ENCODE measurements at regions not wholly inside any gene's neighbourhood (a gene's known extent, or its start where the extent isn't known, plus 50 kb on each side); places are given as distances from the start of the nearest gene placed in this dataset.

GRCh38 chr10:130763491-130763890, 548.0 kb downstream of the TCERG1L start:
- BruUV-seq (replicated peaks), result no TSS peak
- intact Hi-C loops (cut with micrococcal nuclease; ENCODE audit: unreplicated experiment), result no loop called here
- H3K4me3 Mint-ChIP-seq (ENCODE audit: low read depth, unreplicated experiment), result no peak overlapping the region
- peaks cover 4% of the 10 kb centered on the region for H3K9me3 Mint-ChIP-seq (ENCODE audit: low read depth, unreplicated experiment)
- CTCF ChIA-PET, result no interaction called here
- no peaks in the 10 kb centered on the region for H3K4me1 Mint-ChIP-seq (ENCODE audit: low read depth, unreplicated experiment)
- no peak for DNase-seq
- H3K27me3 Mint-ChIP-seq (ENCODE audit: unreplicated experiment), result no peaks in the 10 kb centered on the region
- TF ChIP-seq CTCF (IDR thresholded peaks at IDR 0.05; ENCODE audit: unreplicated experiment), result no peak
- no peaks in the 10 kb centered on the region for H3K36me3 Mint-ChIP-seq (ENCODE audit: insufficient read depth, unreplicated experiment)
- no peak overlapping the region for H3K27ac Mint-ChIP-seq (ENCODE audit: unreplicated experiment)

DNA sequence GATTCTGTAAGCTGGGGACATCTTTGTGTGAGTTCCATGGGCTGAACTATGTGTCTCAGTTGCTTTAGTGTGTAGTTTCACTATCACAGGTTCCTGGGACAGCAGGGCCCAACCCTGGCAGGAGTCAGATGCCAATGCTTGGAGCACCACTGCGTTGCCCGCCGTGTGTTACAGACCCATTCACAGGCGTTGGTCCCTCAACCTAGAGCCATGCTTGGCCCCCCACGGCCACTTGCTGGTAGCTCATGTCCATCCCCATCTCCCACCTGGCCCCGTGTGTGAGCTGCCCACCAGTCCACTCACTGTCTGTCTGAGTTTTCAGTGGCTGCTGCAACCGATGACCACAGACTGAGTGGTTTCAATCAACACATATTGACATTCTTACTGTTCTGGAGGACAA, 546.9 kb downstream of the TCERG1L start:
- no peak overlapping the region for H3K27ac Mint-ChIP-seq (ENCODE audit: unreplicated experiment)
- H3K27me3 Mint-ChIP-seq (ENCODE audit: unreplicated experiment), result no peaks in the 10 kb centered on the region
- intact Hi-C loops (cut with micrococcal nuclease; ENCODE audit: unreplicated experiment), result no loop called here
- no peak for DNase-seq
- no peaks in the 10 kb centered on the region for H3K4me1 Mint-ChIP-seq (ENCODE audit: low read depth, unreplicated experiment)
- no TSS peak for BruUV-seq (replicated peaks)
- peaks cover 4% of the 10 kb centered on the region for H3K9me3 Mint-ChIP-seq (ENCODE audit: low read depth, unreplicated experiment)
- H3K4me3 Mint-ChIP-seq (ENCODE audit: low read depth, unreplicated experiment), result no peak overlapping the region
- no peaks in the 10 kb centered on the region for H3K36me3 Mint-ChIP-seq (ENCODE audit: insufficient read depth, unreplicated experiment)
- TF ChIP-seq CTCF (IDR thresholded peaks at IDR 0.05; ENCODE audit: unreplicated experiment), result no peak
- CTCF ChIA-PET, result no interaction called here

- CTCF ChIA-PET, result no interaction called here
- no peaks in the 10 kb centered on the region for H3K36me3 Mint-ChIP-seq (ENCODE audit: insufficient read depth, unreplicated experiment)
- no peak overlapping the region for H3K4me3 Mint-ChIP-seq (ENCODE audit: low read depth, unreplicated experiment)
- peaks cover 4% of the 10 kb centered on the region for H3K9me3 Mint-ChIP-seq (ENCODE audit: low read depth, unreplicated experiment)
- BruUV-seq (replicated peaks), result no TSS peak
- no peak overlapping the region for H3K27ac Mint-ChIP-seq (ENCODE audit: unreplicated experiment)
- no peaks in the 10 kb centered on the region for H3K27me3 Mint-ChIP-seq (ENCODE audit: unreplicated experiment)
- H3K4me1 Mint-ChIP-seq (ENCODE audit: low read depth, unreplicated experiment), result no peaks in the 10 kb centered on the region
- DNase-seq, result no peak
- intact Hi-C loops (cut with micrococcal nuclease; ENCODE audit: unreplicated experiment), result no loop called here
- no peak for TF ChIP-seq CTCF (IDR thresholded peaks at IDR 0.05; ENCODE audit: unreplicated experiment)
Observed at GRCh38 chr10:130766071-130766470, 545.5 kb downstream of the TCERG1L start.

DNA sequence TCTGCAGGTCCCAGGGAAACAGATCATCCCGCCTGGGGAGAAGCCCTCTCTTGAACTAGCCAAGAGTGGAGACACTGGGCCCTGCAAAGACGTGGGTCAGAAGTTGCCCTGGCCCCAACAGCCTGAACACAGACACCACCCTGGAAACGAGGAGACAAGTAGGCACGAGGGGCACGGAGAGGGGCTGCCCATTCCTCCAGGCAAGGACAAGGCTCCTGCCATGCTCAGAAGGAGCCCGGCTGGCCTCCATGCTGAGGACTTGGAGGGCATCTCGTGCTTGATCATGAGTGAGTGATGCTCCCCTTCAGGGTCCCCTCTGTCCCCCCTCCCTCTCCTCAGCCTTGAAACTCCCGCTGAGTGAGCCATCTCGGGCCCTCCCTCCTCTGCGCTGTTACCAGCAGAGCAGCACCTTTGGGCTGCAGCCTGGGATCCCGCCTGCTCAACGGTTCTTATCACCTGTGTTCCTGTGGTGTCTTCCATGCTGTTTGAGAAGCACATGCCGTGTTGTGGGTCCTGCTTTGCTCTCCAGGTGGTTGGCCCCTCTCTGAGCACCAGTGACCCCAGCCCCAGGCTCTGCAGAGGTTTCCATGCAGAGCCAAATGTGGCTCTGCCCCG, 544.3 kb downstream of the TCERG1L start:
- H3K9me3 Mint-ChIP-seq (ENCODE audit: low read depth, unreplicated experiment), result peaks cover 4% of the 10 kb centered on the region
- H3K4me1 Mint-ChIP-seq (ENCODE audit: low read depth, unreplicated experiment), result no peaks in the 10 kb centered on the region
- H3K36me3 Mint-ChIP-seq (ENCODE audit: insufficient read depth, unreplicated experiment), result no peaks in the 10 kb centered on the region
- CTCF ChIA-PET, result no interaction called here
- H3K27me3 Mint-ChIP-seq (ENCODE audit: unreplicated experiment), result no peaks in the 10 kb centered on the region
- no peak for TF ChIP-seq CTCF (IDR thresholded peaks at IDR 0.05; ENCODE audit: unreplicated experiment)
- no TSS peak for BruUV-seq (replicated peaks)
- H3K27ac Mint-ChIP-seq (ENCODE audit: unreplicated experiment), result no peak overlapping the region
- H3K4me3 Mint-ChIP-seq (ENCODE audit: low read depth, unreplicated experiment), result no peak overlapping the region
- no peak for DNase-seq
- intact Hi-C loops (cut with micrococcal nuclease; ENCODE audit: unreplicated experiment), result no loop called here
